Endothelial cell of umbilical vein (primary cell): ENCODE measurements at regions not wholly inside any gene's neighbourhood (a gene's known extent, or its start where the extent isn't known, plus 50 kb on each side); places are given as distances from the start of the nearest gene placed in this dataset.

Source experiments
- CTCF ChIP-seq, 2 donors: IDR thresholded peaks; 1 replicate in 1 of 2; 2 replicates in 1 of 2; pipeline ENCODE4 v1.5.1; 2011; ENCODE audit warnings: low read length in 2 of 2, mild to moderate bottlenecking in 2 of 2, moderate library complexity in 2 of 2, control low read depth in 1 of 2, inconsistent platforms in 1 of 2, low read depth in 1 of 2; ENCODE audit not compliant: insufficient read depth in 1 of 2; ENCODE audit errors: extremely low read depth in 1 of 2
- GATA2 ChIP-seq: IDR thresholded peaks from 2 replicates; pipeline ENCODE4 v1.7.0; 2011; ENCODE audit warnings: low read depth, mild to moderate bottlenecking, moderate library complexity, mixed read lengths, low read length; ENCODE audit not compliant: insufficient read length, insufficient read depth

GRCh38 chr6:100161782-100162365 lies 167.9 kb upstream of the MCHR2 start:
- no peak for TF ChIP-seq CTCF (IDR thresholded peaks at IDR 0.05; ENCODE audit: extremely low read depth in 1 of 2, insufficient read depth in 1 of 2, low read depth in 1 of 2, low read length in 2 of 2)
- no peak for TF ChIP-seq GATA2
